ENCODE measurements at regions not wholly inside any gene's neighbourhood (a gene's known extent, or its start where the extent isn't known, plus 50 kb on each side); places are given as distances from the start of the nearest gene placed in this dataset.

GRCh38 chr7:79933144-79933543, 201.5 kb upstream of the GNAI1 start:
- TF ChIP-seq GATA3 (IDR thresholded peaks at IDR 0.05; ENCODE audit: low read depth, low read length) (no peak), GATA2 (IDR thresholded peaks at IDR 0.05; ENCODE audit: low read depth, low read length) (no peak)

All from SH-SY5Y (cell line).